DMS153 (cell line): ENCODE measurements at regions not wholly inside any gene's neighbourhood (a gene's known extent, or its start where the extent isn't known, plus 50 kb on each side); places are given as distances from the start of the nearest gene placed in this dataset.
"Not testable (repeated sequence)": the region's sequence is repeated elsewhere in the genome, so short reads cannot be mapped to it uniquely, and the experiment has no call there.

Source experiments
- DNase-seq: peaks from one replicate; lab custom pipeline; 2025; lab: John Stamatoyannopoulos, UW

DNA sequence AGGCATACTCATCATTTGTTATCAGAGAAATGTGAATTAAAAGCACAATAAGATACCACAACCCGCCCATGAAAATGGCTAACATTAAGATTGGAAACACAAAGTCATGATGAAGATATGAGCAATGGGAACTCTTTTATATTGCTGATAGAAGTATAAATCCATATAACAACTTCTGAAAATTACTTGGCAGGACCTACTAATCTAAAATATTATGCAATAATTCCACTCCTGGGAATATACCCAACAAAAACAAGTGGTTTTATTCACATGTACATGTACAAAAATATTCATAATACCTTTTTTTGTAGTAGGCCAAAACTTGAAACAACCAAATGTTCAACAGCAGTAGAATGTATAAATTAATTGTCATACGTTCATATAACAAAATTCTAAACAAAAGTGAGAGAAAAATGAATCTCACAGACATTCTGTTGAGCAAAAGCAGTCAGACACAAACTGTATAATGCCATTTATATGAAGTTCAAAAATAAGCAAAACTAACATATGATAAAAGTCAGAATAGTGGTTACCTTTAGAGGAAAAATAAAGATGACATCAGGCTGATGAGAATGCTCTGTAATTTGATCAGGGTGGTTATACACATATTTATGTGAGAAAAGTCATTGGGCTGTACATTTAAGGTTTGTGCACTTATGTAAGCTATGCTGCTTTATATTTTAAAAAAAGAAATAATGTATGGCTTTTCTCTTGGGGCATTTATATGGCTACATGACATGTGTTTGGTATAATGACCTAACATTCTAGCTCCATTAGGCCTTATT, 309.2 kb upstream of the KITLG start:
- no peak for DNase-seq

DNA sequence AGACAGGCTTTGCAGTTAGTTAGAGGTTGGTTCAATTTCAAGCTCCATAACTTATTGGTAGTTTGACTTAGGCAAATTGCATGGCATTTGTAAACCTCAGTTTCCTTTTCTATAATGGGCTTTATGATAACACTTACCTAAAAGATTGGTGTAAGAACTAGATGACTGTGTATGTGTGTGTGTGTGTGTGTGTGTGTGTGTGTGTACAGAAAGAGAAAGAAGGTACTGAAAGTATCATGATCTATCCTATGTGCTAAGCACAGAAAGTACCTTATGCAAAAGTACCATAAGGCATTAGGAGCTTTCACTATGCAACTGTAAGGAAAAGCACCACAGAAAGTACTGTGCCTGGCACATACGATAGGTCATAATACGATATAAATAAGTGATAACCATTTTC, 304.3 kb upstream of the KITLG start:
- DNase-seq, result no peak

- no peak for DNase-seq
Observed at GRCh38 chr12:88882662-88883061, 302.4 kb upstream of the KITLG start.

GRCh38 chr12:88880051-88880450, 299.8 kb upstream of the KITLG start:
- DNase-seq, result no peak

GRCh38 chr12:88878295-88878694, 298.0 kb upstream of the KITLG start:
- no peak for DNase-seq

DNA sequence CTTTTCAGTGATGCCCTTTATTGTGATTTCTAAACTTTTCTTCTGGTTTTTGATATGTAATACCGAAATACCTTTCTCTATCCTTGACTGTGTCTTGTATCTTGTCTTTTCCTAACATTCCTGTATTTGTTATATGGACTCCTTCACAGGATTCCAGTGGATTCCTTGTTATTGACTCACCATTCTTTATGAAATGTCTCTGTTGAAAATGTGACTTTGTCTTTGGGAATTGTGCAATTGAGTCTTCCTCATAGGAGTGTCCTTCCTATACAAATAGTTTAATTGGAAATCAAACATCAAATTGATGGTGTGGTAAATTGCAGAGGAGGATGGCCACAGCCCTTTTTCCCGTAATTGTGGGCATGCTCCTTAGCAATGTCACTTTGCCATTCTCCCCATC, 296.6 kb upstream of the KITLG start:
- DNase-seq, result no peak

DNA sequence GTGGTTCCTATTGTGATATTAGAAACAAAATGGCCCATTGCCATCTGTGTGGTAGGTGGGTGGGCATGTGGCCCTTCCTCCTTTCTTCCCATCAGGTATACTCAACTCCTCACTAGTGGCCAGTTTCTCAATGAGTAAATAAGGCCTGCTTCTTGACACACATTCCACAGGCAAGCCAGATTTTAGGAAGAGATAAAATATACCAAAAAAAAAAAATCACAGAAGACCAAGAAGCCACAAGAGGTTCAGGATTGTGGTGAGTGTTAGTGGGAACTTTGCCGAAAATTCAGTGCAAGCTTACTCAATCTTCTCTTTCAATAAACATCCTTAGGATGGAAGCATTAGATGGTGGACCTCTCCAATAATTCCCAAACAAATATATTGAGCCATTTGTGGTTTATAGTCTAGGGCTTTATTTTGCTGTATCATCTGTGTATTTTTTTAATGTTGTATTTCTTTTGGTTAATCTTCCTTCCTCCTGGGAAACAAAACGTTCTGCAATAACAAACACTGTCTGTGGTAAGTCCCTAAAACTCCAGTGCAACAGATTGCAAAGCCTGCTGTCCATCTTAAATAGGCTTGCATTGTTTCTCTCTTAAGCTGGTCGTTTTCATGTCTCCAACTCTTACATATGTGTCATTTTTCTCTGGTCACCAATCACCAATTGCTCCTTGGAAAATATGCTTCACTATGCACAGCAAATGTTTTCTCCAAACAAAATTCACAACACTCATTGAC, 289.9 kb upstream of the KITLG start:
- DNase-seq, result no peak

GRCh38 chr12:88868050-88868449, 287.8 kb upstream of the KITLG start:
- DNase-seq, result no peak

- DNase-seq, result no peak
Observed at GRCh38 chr12:88867510-88867909, 287.2 kb upstream of the KITLG start.

- no peak for DNase-seq
Observed at GRCh38 chr12:88866881-88867280, 286.6 kb upstream of the KITLG start.

- no peak for DNase-seq
Observed at GRCh38 chr12:88865537-88865936, 285.3 kb upstream of the KITLG start.

GRCh38 chr12:88860851-88861250, 280.6 kb upstream of the KITLG start:
- DNase-seq, result no peak

- DNase-seq, result no peak
Observed at GRCh38 chr12:88856201-88856600, 275.9 kb upstream of the KITLG start.

DNA sequence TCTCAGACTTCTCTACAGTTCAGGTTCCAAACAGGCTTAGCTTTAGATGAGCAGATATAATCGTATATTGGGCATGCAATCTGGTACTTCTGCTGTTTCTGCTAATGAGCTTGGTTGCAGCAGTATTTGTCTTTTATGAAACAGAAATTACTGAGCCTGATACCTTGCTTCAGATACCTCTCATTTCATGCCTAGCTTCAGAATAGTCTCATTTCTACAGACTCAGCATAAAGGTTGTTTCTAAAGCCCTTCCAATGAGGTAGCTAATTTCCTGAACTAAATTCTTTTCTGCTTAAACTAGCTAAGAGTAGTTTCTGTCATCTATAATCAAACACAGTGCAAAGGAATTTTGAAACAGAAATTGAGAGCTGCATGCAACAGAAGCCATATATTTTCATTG, 275.0 kb upstream of the KITLG start:
- DNase-seq, result no peak

DNA sequence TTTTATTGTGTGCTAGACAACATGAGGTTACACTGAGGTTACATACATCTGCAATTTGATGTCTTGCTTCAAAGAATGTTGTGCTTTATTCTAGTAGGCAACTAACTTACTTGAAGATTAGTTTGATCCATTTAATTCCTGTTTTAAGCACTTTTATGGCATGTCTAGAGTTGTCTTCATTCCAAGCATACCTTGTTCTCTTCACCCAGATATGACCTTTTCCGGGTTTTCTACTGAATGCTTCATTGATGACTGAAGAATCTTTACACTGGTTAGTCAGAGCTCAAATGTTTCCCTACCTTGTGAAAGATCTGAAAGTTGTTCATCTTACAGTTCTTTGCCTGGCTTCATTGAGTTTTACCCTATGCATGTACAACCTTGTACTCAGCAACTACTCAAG, 274.0 kb upstream of the KITLG start:
- no peak for DNase-seq

- not testable (repeated sequence) for DNase-seq
Observed at GRCh38 chr12:88847246-88847645, 267.0 kb upstream of the KITLG start.

- DNase-seq, result no peak
Observed at GRCh38 chr12:88844426-88844825, 264.2 kb upstream of the KITLG start.

DNA sequence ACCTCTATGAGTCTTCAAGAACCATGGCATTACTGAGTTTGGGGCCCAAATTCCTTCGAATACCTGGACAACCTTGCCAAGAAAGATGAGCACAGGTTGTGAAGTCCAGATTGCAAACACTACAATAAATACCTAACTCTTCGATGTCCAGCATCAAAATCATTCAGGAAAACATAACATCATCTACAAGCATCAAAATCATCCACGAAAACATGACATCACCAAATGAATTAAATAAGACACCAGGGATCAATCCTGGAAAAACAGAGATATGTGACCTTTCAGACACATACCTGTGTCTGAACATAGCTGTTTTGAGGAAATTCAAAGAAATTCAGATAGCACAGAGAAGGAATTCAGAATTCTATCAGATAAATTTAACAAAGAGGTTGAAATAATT, 262.0 kb upstream of the KITLG start:
- no peak for DNase-seq

- DNase-seq, result no peak
Observed at GRCh38 chr12:88839486-88839885, 259.2 kb upstream of the KITLG start.

GRCh38 chr12:88836156-88836555, 255.9 kb upstream of the KITLG start:
- no peak for DNase-seq

- no peak for DNase-seq
Observed at GRCh38 chr12:88834226-88834625, 254.0 kb upstream of the KITLG start.

DNA sequence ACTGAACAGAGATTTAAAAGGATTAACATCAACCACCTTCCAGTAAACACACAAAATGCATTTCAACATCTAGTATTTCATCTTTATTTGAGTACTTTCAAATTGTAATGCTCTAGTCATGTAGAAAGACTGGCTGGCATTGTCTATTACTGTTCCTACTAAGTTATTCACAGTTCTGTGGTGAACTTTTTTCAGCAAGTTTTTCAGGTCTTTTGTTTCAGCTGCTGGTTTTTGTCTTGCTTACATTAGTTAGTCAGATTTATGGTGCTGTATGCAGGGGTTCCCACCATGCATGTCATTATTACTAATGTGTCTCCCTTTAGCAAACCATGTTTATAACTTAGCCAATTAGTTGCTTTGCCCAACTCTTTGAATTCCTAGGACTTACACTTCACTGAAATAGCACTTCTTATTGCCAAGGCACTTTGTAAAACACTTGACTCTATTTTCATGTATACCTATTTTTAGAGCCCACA, 253.4 kb upstream of the KITLG start:
- no peak for DNase-seq

DNA sequence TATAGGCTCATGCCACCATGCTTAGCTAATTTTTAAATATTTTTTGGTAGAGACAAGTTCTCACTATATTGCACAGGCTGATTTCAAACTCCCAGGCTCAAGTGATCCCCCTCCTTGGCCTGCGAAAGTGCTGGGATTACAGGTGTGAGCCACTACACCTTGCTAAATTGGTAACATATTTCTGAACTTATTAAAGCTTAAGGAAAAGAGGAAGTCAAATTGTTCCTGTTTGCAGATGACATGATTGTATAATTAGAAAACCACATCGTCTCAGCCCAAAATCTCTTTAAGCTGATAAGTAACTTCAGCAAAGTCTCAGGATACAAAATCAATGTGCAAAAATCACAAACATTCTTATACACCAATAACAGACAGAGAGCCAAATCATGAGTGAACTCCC, 248.3 kb upstream of the KITLG start:
- not testable (repeated sequence) for DNase-seq

- no peak for DNase-seq
Observed at GRCh38 chr12:88820012-88820411, 239.7 kb upstream of the KITLG start.
